ENCODE measurements at regions not wholly inside any gene's neighbourhood (a gene's known extent, or its start where the extent isn't known, plus 50 kb on each side); places are given as distances from the start of the nearest gene placed in this dataset.

DNA sequence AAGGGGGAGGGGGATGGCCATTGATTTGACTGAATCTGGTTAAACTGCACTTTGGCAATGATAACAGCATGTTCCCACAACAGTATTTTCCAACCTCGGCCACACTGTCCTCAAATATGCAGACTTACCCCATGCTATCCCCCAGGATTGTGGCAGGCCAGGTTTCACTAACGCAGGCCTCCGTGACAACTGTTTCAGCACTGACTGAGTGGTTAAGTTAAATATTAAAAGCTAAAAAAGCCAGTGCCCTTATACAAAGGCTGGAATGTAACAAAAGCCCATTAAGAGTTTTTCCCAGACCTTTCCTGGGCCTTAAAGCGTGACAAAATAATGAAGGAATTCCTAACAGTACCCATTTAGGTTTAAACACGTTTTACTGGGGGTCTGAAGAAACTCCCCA, 202.9 kb downstream of the USP25 start:
- no peak for DNase-seq
- CTCF ChIA-PET: interaction anchor here (0.8 kb wide), 1 partner anchor 20 kb away, joined by 3 read pairs; no protein-coding TSS in a partner anchor
- H3K27me3 Mint-ChIP-seq: peaks cover 2% of the 10 kb centered on the region
- TF ChIP-seq CTCF (IDR thresholded peaks at IDR 0.05): no peak
- H3K4me1 Mint-ChIP-seq (ENCODE audit: low read depth): no peaks in the 10 kb centered on the region
- no peaks in the 10 kb centered on the region for H3K36me3 Mint-ChIP-seq (ENCODE audit: low read depth)
- no peak overlapping the region for H3K4me3 Mint-ChIP-seq
- no peaks in the 10 kb centered on the region for H3K9me3 Mint-ChIP-seq
- no peak for ATAC-seq
- intact Hi-C loops (cut with micrococcal nuclease): no loop called here
- POLR2A ChIA-PET: no interaction called here
- H3K27ac Mint-ChIP-seq: no peak overlapping the region

DNA sequence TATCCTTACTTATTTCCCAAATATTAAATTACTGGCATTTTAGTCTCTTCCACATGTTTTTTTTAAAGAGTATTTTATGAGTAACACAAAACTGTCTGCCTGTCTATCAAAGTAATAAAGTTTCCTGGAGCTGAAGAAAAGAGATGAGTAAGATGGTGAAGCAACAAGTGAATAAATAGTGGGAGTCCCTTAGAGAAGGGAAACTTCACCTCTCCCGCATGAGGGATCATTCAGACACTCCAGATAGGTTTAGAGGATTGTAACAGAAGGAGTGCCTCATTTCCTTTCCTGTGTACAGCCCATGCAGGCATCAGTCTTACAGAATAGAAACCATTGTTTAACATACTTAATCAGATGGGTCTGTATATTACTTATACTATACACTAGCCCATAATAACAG, 205.7 kb downstream of the USP25 start:
- DNase-seq (no peak), ATAC-seq (no peak)
- Mint-ChIP-seq H3K27ac (no peak overlapping the region), H3K9me3 (no peaks in the 10 kb centered on the region), H3K4me3 (no peak overlapping the region), H3K4me1 (ENCODE audit: low read depth) (no peaks in the 10 kb centered on the region), H3K36me3 (ENCODE audit: low read depth) (no peaks in the 10 kb centered on the region), H3K27me3 (no peaks in the 10 kb centered on the region)
- TF ChIP-seq CTCF (IDR thresholded peaks at IDR 0.05): no peak
- intact Hi-C loops (cut with micrococcal nuclease): no loop called here
- ChIA-PET CTCF (no interaction called here), POLR2A (no interaction called here)

- Mint-ChIP-seq H3K36me3 (ENCODE audit: low read depth) (no peaks in the 10 kb centered on the region), H3K4me1 (ENCODE audit: low read depth) (no peaks in the 10 kb centered on the region), H3K9me3 (no peaks in the 10 kb centered on the region), H3K27ac (no peak overlapping the region), H3K4me3 (no peak overlapping the region), H3K27me3 (peaks cover 12% of the 10 kb centered on the region)
- intact Hi-C loops (cut with micrococcal nuclease): no loop called here
- ATAC-seq: no peak
- DNase-seq: no peak
- CTCF ChIA-PET: no interaction called here
- POLR2A ChIA-PET: no interaction called here
- no peak for TF ChIP-seq CTCF (IDR thresholded peaks at IDR 0.05)
Measured at GRCh38 chr21:15943009-15943666, 213.4 kb downstream of the USP25 start.

GRCh38 chr21:15947677-15948076, 217.9 kb downstream of the USP25 start:
- no peak overlapping the region for H3K27ac Mint-ChIP-seq
- peaks cover 9% of the 10 kb centered on the region for H3K9me3 Mint-ChIP-seq
- ChIA-PET CTCF (no interaction called here), POLR2A (no interaction called here)
- H3K36me3 Mint-ChIP-seq (ENCODE audit: low read depth): peaks cover 3% of the 10 kb centered on the region
- no peak for TF ChIP-seq CTCF (IDR thresholded peaks at IDR 0.05)
- H3K4me1 Mint-ChIP-seq (ENCODE audit: low read depth): no peaks in the 10 kb centered on the region
- DNase-seq (no peak), ATAC-seq (no peak)
- H3K27me3 Mint-ChIP-seq: peaks cover 16% of the 10 kb centered on the region
- intact Hi-C loops (cut with micrococcal nuclease): no loop called here
- H3K4me3 Mint-ChIP-seq: no peak overlapping the region

DNA sequence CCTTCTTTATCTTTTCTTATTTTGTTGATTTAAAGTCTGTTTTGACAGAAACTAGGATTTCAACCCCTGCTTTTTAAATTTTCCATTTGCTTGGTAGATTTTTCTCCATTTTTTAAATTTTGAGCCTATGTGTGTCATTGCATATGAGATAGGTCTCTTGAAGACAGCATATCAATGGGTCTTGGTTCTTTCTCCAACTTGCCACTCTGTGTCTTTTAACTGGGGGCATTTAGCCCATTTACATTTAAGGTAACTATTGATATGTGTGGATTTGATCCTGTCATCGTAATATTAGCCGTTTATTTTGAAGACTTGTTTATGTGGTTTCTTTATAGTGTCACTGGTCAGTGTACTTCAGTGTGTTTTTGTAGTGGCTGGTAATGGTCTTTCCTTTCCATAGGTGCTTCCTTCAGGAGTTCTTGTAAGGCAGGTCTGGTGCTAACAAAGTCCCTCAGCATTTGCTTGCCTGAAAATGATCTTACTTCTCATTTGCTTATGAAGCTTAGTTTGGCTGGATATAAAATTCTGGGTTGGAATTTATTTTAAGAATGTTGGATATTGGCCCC, 223.9 kb downstream of the USP25 start:
- H3K4me1 Mint-ChIP-seq (ENCODE audit: low read depth): no peaks in the 10 kb centered on the region
- DNase-seq: no peak

More for the DNA sequence above, 223.9 kb downstream of the USP25 start:
- TF ChIP-seq CTCF (IDR thresholded peaks at IDR 0.05): no peak
- Mint-ChIP-seq H3K36me3 (ENCODE audit: low read depth) (peaks cover 5% of the 10 kb centered on the region), H3K4me3 (no peak overlapping the region), H3K27me3 (peaks cover 4% of the 10 kb centered on the region), H3K9me3 (peaks cover 34% of the 10 kb centered on the region), H3K27ac (no peak overlapping the region)
- POLR2A ChIA-PET: no interaction called here
- intact Hi-C loops (cut with micrococcal nuclease): no loop called here
- no peak for ATAC-seq
- CTCF ChIA-PET: no interaction called here
